ENCODE measurements at regions not wholly inside any gene's neighbourhood (a gene's known extent, or its start where the extent isn't known, plus 50 kb on each side); places are given as distances from the start of the nearest gene placed in this dataset.

- TF ChIP-seq CTCF (IDR thresholded peaks at IDR 0.05) (no peak), POLR2A (IDR thresholded peaks at IDR 0.05) (no peak)
Observed at GRCh38 chr6:134457941-134458340, 140.0 kb upstream of the SGK1 start.
